Smooth muscle cell (in vitro differentiated cells): ENCODE measurements at regions not wholly inside any gene's neighbourhood (a gene's known extent, or its start where the extent isn't known, plus 50 kb on each side); places are given as distances from the start of the nearest gene placed in this dataset.

Experiments
- DNase-seq: peaks from one replicate; lab custom pipeline; 2025; ENCODE audit not compliant: unreplicated experiment; lab: John Stamatoyannopoulos, UW
- H2AFZ ChIP-seq: fragments of 200-600 bp; sonication (generic); 2 replicates; pipeline ENCODE4 v1.6.0; 2016; ENCODE audit warnings: antibody characterized with exemption, low read depth, mild to moderate bottlenecking
- H3F3A ChIP-seq: fragments of 200-600 bp; sonication (generic); 2 replicates; pipeline ENCODE4 v1.6.0; 2017; ENCODE audit warnings: antibody characterized with exemption, low read depth
- H3K27ac ChIP-seq: fragments of 200-600 bp; sonication (generic); 2 replicates; pipeline ENCODE4 v1.5.1; 2016; ENCODE audit warnings: low read depth, mild to moderate bottlenecking
- H3K27me3 ChIP-seq: fragments of 200-600 bp; sonication (generic); 2 replicates; pipeline ENCODE4 v1.6.1; 2016; ENCODE audit warnings: low read depth, mild to moderate bottlenecking
- H3K36me3 ChIP-seq: fragments of 200-600 bp; sonication (generic); 2 replicates; pipeline ENCODE4 v1.5.1; 2016; ENCODE audit warnings: low read depth
- H3K4me1 ChIP-seq: fragments of 200-600 bp; sonication (generic); 2 replicates; pipeline ENCODE4 v1.5.1; 2016; ENCODE audit warnings: low read depth
- H3K4me2 ChIP-seq: fragments of 200-600 bp; sonication (generic); 2 replicates; pipeline ENCODE4 v1.6.0; 2016; ENCODE audit warnings: mild to moderate bottlenecking
- H3K4me3 ChIP-seq: fragments of 200-600 bp; sonication (generic); 2 replicates; pipeline ENCODE4 v1.5.1; 2016; ENCODE audit warnings: mild to moderate bottlenecking
- H3K79me2 ChIP-seq: fragments of 200-600 bp; sonication (generic); 2 replicates; pipeline ENCODE4 v1.6.0; 2016; ENCODE audit warnings: low read depth, mild to moderate bottlenecking
- H3K9ac ChIP-seq: fragments of 200-600 bp; sonication (generic); 2 replicates; pipeline ENCODE4 v1.6.0; 2016; ENCODE audit warnings: low read depth
- H3K9me3 ChIP-seq: fragments of 200-600 bp; sonication (generic); replicated peaks from 2 replicates; pipeline ENCODE4 v1.5.1; 2016; ENCODE audit warnings: low read depth
- H4K20me1 ChIP-seq: fragments of 200-600 bp; sonication (generic); 2 replicates; pipeline ENCODE4 v1.6.0; 2016; ENCODE audit warnings: low read depth
- CTCF ChIP-seq: fragments of 200-600 bp; sonication (generic); IDR thresholded peaks from 2 replicates; pipeline ENCODE4 v1.5.1; 2017; ENCODE audit warnings: borderline replicate concordance, mild to moderate bottlenecking, antibody characterized with exemption; ENCODE audit not compliant: insufficient read depth, poor library complexity, severe bottlenecking
- WGBS: methylation state at CpG from one replicate; pipeline ENCODE4 v1.1.7; 2016; ENCODE audit warnings: low lambda C conversion rate; 5-methylcytosine and 5-hydroxymethylcytosine counted together

GRCh38 chr14:79991866-79992265 lies 219.4 kb downstream of the DIO2 start:
- no peaks in the 10 kb centered on the region for H3K9me3 ChIP-seq
- WGBS = 78% methylated on average over 3 of the region's 3 CpGs
- H3K4me3 ChIP-seq = no peak overlapping the region
- H3K27ac ChIP-seq = no peak overlapping the region
- H3K27me3 ChIP-seq = no peaks in the 10 kb centered on the region
- H3K4me2 ChIP-seq = no peak overlapping the region
- DNase-seq = no peak
- TF ChIP-seq CTCF = no peak
- H3K79me2 ChIP-seq = no peaks in the 10 kb centered on the region
- no peaks in the 10 kb centered on the region for H4K20me1 ChIP-seq
- no peak overlapping the region for H2AFZ ChIP-seq
- H3K9ac ChIP-seq = no peak overlapping the region
- H3K36me3 ChIP-seq = no peaks in the 10 kb centered on the region
- H3F3A ChIP-seq = no peaks in the 10 kb centered on the region
- peaks cover 21% of the 10 kb centered on the region for H3K4me1 ChIP-seq

DNA sequence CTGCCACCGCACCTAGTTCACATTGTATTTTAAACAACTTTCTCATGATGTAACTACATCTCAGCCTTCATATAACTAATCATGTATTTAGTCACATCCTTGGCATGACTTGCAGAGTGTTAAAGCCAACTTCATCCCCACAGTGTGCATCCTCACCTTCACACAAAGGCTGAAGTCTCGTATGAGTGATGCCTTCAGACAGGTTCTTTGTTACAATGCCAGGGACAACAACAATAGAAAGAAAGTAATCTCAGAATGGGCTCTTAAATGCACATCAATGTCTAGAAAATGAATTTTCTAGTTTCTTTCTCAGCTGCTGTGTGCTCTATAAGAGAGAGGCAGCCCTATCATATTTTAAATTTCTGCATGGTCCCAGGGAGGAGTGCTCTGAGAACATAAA lies 221.3 kb downstream of the DIO2 start:
- H3K27me3 ChIP-seq = no peaks in the 10 kb centered on the region

GRCh38 chr14:79986251-79986650 lies 225.1 kb downstream of the DIO2 start:
- Histone ChIP-seq H2AFZ (no peak overlapping the region), H3K27ac (no peak overlapping the region), H3K4me1 (peaks cover 10% of the 10 kb centered on the region), H4K20me1 (no peaks in the 10 kb centered on the region), H3K9me3 (no peaks in the 10 kb centered on the region), H3K79me2 (no peaks in the 10 kb centered on the region), H3K4me2 (no peak overlapping the region), H3K36me3 (no peaks in the 10 kb centered on the region), H3K4me3 (no peak overlapping the region), H3K27me3 (no peaks in the 10 kb centered on the region), H3K9ac (no peak overlapping the region), H3F3A (no peaks in the 10 kb centered on the region)
- no peak for DNase-seq
- no peak for TF ChIP-seq CTCF
- 90% methylated on average over 1 of the region's 1 CpG for WGBS

More for the DNA sequence above, 221.3 kb downstream of the DIO2 start:
- Histone ChIP-seq H3K27ac (no peak overlapping the region), H3K9ac (no peak overlapping the region), H4K20me1 (no peaks in the 10 kb centered on the region), H2AFZ (no peak overlapping the region), H3K4me1 (peaks cover 21% of the 10 kb centered on the region), H3K4me2 (no peak overlapping the region), H3K79me2 (no peaks in the 10 kb centered on the region), H3K4me3 (no peak overlapping the region), H3K36me3 (no peaks in the 10 kb centered on the region), H3K9me3 (no peaks in the 10 kb centered on the region), H3F3A (no peaks in the 10 kb centered on the region)
- no peak for TF ChIP-seq CTCF
- 82% methylated on average over 2 of the region's 2 CpGs for WGBS
- DNase-seq = no peak

DNA sequence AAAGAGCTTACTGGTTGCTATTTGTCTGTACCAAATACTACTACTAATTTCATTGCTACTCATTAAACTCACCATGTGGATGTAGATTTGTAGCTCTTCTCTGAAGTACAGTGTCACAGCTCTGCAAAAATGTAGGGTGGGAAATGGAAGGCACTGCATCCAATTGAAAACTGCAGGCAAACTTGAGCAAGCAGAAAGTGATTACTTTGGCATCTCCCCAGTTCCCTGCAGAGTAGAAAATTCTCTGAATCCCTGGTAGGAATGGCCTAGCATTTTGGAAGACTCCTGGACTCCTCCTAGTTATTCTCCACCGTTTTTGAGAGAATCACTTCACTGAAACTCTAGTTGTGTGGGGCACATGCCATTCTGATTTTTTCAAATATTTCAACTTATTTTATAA lies 239.1 kb downstream of the DIO2 start:
- Histone ChIP-seq H3K9me3 (no peaks in the 10 kb centered on the region), H3K9ac (no peak overlapping the region), H2AFZ (no peak overlapping the region), H3K4me3 (no peak overlapping the region), H3K27ac (no peak overlapping the region), H3K4me1 (no peaks in the 10 kb centered on the region), H3K4me2 (no peak overlapping the region), H3K79me2 (no peaks in the 10 kb centered on the region), H4K20me1 (no peaks in the 10 kb centered on the region), H3K36me3 (no peaks in the 10 kb centered on the region), H3K27me3 (no peaks in the 10 kb centered on the region), H3F3A (no peaks in the 10 kb centered on the region)
- WGBS = 80% methylated on average over 1 of the region's 1 CpG
- no peak for TF ChIP-seq CTCF
- no peak for DNase-seq
